A673 (cell line): ENCODE measurements at regions not wholly inside any gene's neighbourhood (a gene's known extent, or its start where the extent isn't known, plus 50 kb on each side); places are given as distances from the start of the nearest gene placed in this dataset.

ENCODE experiments used
- BruUV-seq: library from RNA; stranded (reverse); fragments of 400-500 nt; replicated peaks from 2 replicates; lab custom pipeline; 2021; lab: Mats Ljungman, UMichigan
- CTCF ChIA-PET: fragments of 300-600 bp; sonication (Branson Sonifier 250); formaldehyde crosslinking; loops from one replicate; lab custom pipeline; 2022; ENCODE audit warnings: antibody characterized with exemption; lab: Charles Lee
- POLR2A ChIA-PET: fragments of 300-600 bp; sonication (Branson Sonifier 250); formaldehyde crosslinking; loops from one replicate; lab custom pipeline; 2022; ENCODE audit warnings: antibody characterized with exemption; ENCODE audit not compliant: low non-redundant PET; lab: Charles Lee
- DNase-seq: peaks from one replicate; pipeline ENCODE4 v3.0.0-alpha.2; 2015; ENCODE audit warnings: low spot score
- H3K27ac ChIP-seq: fragments of 200-600 bp; sonication (generic); 2 replicates; pipeline ENCODE4 v1.5.1; 2016; ENCODE audit warnings: mixed run types, low read depth, mild to moderate bottlenecking, mixed read lengths, antibody characterized with exemption, low read length; ENCODE audit not compliant: poor library complexity, severe bottlenecking
- H3K27me3 ChIP-seq: fragments of 200-600 bp; sonication (generic); replicated peaks from 2 replicates; pipeline ENCODE4 v1.6.1; 2017; ENCODE audit warnings: mixed run types, low read depth, mild to moderate bottlenecking, mixed read lengths, antibody characterized with exemption, low read length; ENCODE audit not compliant: insufficient read depth, poor library complexity
- H3K36me3 ChIP-seq: fragments of 200-600 bp; sonication (generic); 2 replicates; pipeline ENCODE4 v1.6.1; 2016; ENCODE audit warnings: mixed run types, mild to moderate bottlenecking, mixed read lengths, antibody characterized with exemption, low read length; ENCODE audit not compliant: insufficient read depth, poor library complexity, severe bottlenecking
- H3K4me1 ChIP-seq: fragments of 200-600 bp; sonication (generic); 2 replicates; pipeline ENCODE4 v1.6.1; 2017; ENCODE audit warnings: mixed run types, mild to moderate bottlenecking, mixed read lengths, antibody characterized with exemption, low read length; ENCODE audit not compliant: insufficient read depth, poor library complexity, severe bottlenecking
- H3K4me3 ChIP-seq: fragments of 200-600 bp; sonication (generic); 2 replicates; pipeline ENCODE4 v1.5.1; 2016; ENCODE audit warnings: low read depth, mixed run types, mild to moderate bottlenecking, mixed read lengths, low read length; ENCODE audit not compliant: poor library complexity, severe bottlenecking
- H3K9me3 ChIP-seq: fragments of 200-600 bp; sonication (generic); 2 replicates; pipeline ENCODE4 v1.6.1; 2016; ENCODE audit warnings: mixed run types, low read depth, mild to moderate bottlenecking, mixed read lengths, antibody characterized with exemption, low read length; ENCODE audit not compliant: poor library complexity, severe bottlenecking
- EZH2 ChIP-seq: fragments of 200-600 bp; sonication (generic); IDR thresholded peaks from 2 replicates; pipeline ENCODE4 v1.6.1; 2017; ENCODE audit warnings: borderline replicate concordance, low read depth, mild to moderate bottlenecking, mixed read lengths, antibody characterized with exemption, low read length; ENCODE audit not compliant: poor library complexity, severe bottlenecking
- intact Hi-C: fragments of 100-400 bp; cut with micrococcal nuclease; formaldehyde crosslinking; loops from one replicate; pipeline ENCODE4 v1.10.0; 2022; ENCODE audit not compliant: unreplicated experiment
- TF ChIP-seq, protein P1 (sequence below): fragments of 300-800, 200-600 bp; sonication (generic); conservative IDR thresholded peaks from 2 replicates; pipeline ENCODE4 v1.5.1; 2017; ENCODE audit warnings: low read depth, mild to moderate bottlenecking, antibody characterized with exemption, low read length, moderate library complexity, mixed read lengths

GRCh38 chr3:198106265-198106664 lies 146.2 kb downstream of the LMLN start:
- peak overlapping the region; percentile 99 for H3K27ac ChIP-seq
- TF ChIP-seq, protein P1, sequence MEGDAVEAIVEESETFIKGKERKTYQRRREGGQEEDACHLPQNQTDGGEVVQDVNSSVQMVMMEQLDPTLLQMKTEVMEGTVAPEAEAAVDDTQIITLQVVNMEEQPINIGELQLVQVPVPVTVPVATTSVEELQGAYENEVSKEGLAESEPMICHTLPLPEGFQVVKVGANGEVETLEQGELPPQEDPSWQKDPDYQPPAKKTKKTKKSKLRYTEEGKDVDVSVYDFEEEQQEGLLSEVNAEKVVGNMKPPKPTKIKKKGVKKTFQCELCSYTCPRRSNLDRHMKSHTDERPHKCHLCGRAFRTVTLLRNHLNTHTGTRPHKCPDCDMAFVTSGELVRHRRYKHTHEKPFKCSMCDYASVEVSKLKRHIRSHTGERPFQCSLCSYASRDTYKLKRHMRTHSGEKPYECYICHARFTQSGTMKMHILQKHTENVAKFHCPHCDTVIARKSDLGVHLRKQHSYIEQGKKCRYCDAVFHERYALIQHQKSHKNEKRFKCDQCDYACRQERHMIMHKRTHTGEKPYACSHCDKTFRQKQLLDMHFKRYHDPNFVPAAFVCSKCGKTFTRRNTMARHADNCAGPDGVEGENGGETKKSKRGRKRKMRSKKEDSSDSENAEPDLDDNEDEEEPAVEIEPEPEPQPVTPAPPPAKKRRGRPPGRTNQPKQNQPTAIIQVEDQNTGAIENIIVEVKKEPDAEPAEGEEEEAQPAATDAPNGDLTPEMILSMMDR: no peak
- no peak for TF ChIP-seq EZH2
- H3K4me1 ChIP-seq: peaks cover 35% of the 10 kb centered on the region
- BruUV-seq: no TSS peak
- POLR2A ChIA-PET: no interaction called here
- CTCF ChIA-PET: no interaction called here
- no peak for DNase-seq
- H3K9me3 ChIP-seq: no peaks in the 10 kb centered on the region
- H3K4me3 ChIP-seq: no peak overlapping the region
- intact Hi-C loops: no loop called here
- H3K36me3 ChIP-seq: peaks cover under 1% of the 10 kb centered on the region
- H3K27me3 ChIP-seq: no peaks in the 10 kb centered on the region

- BruUV-seq: no TSS peak
Observed at GRCh38 chr3:198107840-198108734, 148.1 kb downstream of the LMLN start.

GRCh38 chr3:198109883-198110282 lies 149.9 kb downstream of the LMLN start:
- Histone ChIP-seq H3K27ac (peak overlapping the region; percentile 100), H3K36me3 (peaks cover 35% of the 10 kb centered on the region), H3K27me3 (no peaks in the 10 kb centered on the region), H3K4me1 (peaks cover 40% of the 10 kb centered on the region), H3K9me3 (peaks cover 11% of the 10 kb centered on the region), H3K4me3 (peak overlapping the region; percentile 50)
- POLR2A ChIA-PET: no interaction called here
- intact Hi-C loops: no loop called here
- TF ChIP-seq EZH2: no peak
- TF ChIP-seq, protein P1: no peak
- no TSS peak for BruUV-seq
- DNase-seq: peak; percentile 71
- CTCF ChIA-PET: no interaction called here

More at GRCh38 chr3:198107840-198108734, 148.1 kb downstream of the LMLN start:
- Histone ChIP-seq H3K4me1 (peaks cover 40% of the 10 kb centered on the region), H3K27ac (peak overlapping the region; percentile 100), H3K9me3 (peaks cover 3% of the 10 kb centered on the region), H3K27me3 (no peaks in the 10 kb centered on the region), H3K36me3 (peaks cover 17% of the 10 kb centered on the region), H3K4me3 (no peak overlapping the region)
- ChIA-PET CTCF (no interaction called here), POLR2A (interaction anchor here (0.6 kb wide), 1 partner anchor 150 kb away, joined by 10 read pairs; no protein-coding TSS in a partner anchor)
- TF ChIP-seq EZH2: no peak
- TF ChIP-seq, protein P1: no peak
- intact Hi-C loops: no loop called here
- peak; percentile 95 for DNase-seq
